Peyer's patch (tissue), 4 donors: ENCODE measurements at regions not wholly inside any gene's neighbourhood (a gene's known extent, or its start where the extent isn't known, plus 50 kb on each side); places are given as distances from the start of the nearest gene placed in this dataset.

ENCODE experiments used
- DNase-seq, 3 donors: peaks; one replicate each; pipeline ENCODE4 v3.0.0-alpha.2; 2017 to 2019
- H3K27ac ChIP-seq, 4 donors: fragments of 200-600 bp; sonication (generic); one replicate each; pipeline ENCODE4 v1.5.1; 2016 to 2019
- H3K27me3 ChIP-seq, 2 donors: fragments of 200-600 bp; sonication (generic); one replicate each; pipeline ENCODE4 v1.5.1; 2019
- H3K36me3 ChIP-seq, 3 donors: fragments of 200-600 bp; sonication (generic); one replicate each; pipeline ENCODE4 v1.5.1; 2016 to 2019
- H3K4me1 ChIP-seq, 4 donors: fragments of 200-600 bp; sonication (generic); one replicate each; pipeline ENCODE4 v1.5.1; 2016 to 2019
- H3K4me3 ChIP-seq, 4 donors: fragments of 200-600 bp; sonication (generic); 1 replicate in 3 of 4; 2 replicates in 1 of 4; pipeline ENCODE4 v1.5.1; 2016 to 2019; ENCODE audit warnings: mild to moderate bottlenecking in 1 of 4
- H3K9me3 ChIP-seq, 4 donors: fragments of 200-600 bp; sonication (generic); one replicate each; pipeline ENCODE4 v1.5.1; 2016 to 2019; ENCODE audit warnings: mild to moderate bottlenecking in 1 of 4
- POLR2A ChIP-seq, 2 donors: fragments of 450-650 bp; IDR thresholded peaks; one replicate each; pipeline ENCODE4 v1.5.1; 2017; ENCODE audit warnings: antibody characterized with exemption in 2 of 2, mild to moderate bottlenecking in 2 of 2, moderate library complexity in 2 of 2
- TF ChIP-seq, protein P1 (sequence below), 6 experiments: fragments of 450-650 bp in 4 of 6; fragments of 200-600 bp in 2 of 6; sonication (generic) in 1 of 6; IDR thresholded peaks; one replicate each; pipeline ENCODE4 v1.5.1; 2017 to 2019; ENCODE audit warnings: antibody characterized with exemption in 6 of 6, mild to moderate bottlenecking in 3 of 6, moderate library complexity in 1 of 6

DNA sequence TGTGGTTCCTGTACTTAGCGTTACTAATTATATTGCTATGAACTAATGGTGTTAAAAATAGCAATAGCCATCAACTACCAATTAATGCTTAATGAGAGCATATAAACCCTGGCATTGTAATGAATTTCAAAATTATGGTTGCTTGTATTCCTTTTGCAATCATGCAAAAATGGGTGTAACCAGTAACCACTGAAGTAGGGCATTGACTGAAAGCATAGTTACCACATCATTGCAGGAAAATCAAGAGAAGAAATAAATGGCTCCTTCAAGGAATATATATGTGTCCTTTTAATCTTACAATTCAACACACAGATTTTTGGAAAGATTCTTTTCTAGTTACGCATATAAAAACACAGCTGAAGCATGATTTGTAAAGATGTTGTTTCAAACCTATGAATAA lies 328.3 kb upstream of the AGTR1 start:
- no peaks in the 10 kb centered on the region for H3K4me1 ChIP-seq
- TF ChIP-seq POLR2A (IDR thresholded peaks at IDR 0.05) = no peak
- DNase-seq = no peak
- H3K9me3 ChIP-seq = no peaks in the 10 kb centered on the region
- no peaks in the 10 kb centered on the region for H3K36me3 ChIP-seq
- no peak overlapping the region for H3K27ac ChIP-seq
- no peaks in the 10 kb centered on the region for H3K27me3 ChIP-seq
- no peak overlapping the region for H3K4me3 ChIP-seq

DNA sequence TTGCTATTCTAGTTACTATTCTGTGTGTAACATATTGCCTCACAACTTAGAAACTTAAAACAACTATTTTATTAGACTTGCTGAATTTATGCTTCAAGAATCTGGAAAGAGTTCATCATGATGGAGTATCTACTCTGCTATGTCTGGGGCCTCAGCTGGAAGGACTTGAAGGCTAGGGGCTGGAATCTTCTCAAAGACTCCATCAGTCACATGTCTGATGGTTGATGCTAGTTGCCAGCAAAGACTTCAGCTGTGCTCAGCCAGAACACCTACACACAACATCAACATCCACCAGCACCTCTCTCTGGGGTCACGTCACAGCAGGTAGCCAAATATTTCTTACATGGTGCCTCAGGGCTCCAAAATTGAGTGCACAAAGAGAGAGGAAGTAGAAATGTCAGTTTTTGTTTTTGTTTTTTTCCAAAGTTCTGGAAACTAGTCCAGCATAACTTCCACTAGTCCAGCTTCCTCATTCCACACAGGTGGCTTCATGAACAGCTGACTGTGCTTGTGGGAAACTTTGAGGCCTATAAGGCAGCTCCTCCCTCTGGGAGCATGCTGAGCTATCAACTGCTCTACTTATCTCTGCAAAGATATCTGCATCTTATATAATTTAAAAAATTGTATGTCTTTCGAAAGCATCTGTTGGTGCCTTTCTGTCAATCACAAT lies 325.4 kb upstream of the AGTR1 start:
- H3K27ac ChIP-seq = no peak overlapping the region
- H3K4me3 ChIP-seq = no peak overlapping the region
- H3K36me3 ChIP-seq = no peaks in the 10 kb centered on the region
- no peaks in the 10 kb centered on the region for H3K4me1 ChIP-seq
- TF ChIP-seq, protein P1, sequence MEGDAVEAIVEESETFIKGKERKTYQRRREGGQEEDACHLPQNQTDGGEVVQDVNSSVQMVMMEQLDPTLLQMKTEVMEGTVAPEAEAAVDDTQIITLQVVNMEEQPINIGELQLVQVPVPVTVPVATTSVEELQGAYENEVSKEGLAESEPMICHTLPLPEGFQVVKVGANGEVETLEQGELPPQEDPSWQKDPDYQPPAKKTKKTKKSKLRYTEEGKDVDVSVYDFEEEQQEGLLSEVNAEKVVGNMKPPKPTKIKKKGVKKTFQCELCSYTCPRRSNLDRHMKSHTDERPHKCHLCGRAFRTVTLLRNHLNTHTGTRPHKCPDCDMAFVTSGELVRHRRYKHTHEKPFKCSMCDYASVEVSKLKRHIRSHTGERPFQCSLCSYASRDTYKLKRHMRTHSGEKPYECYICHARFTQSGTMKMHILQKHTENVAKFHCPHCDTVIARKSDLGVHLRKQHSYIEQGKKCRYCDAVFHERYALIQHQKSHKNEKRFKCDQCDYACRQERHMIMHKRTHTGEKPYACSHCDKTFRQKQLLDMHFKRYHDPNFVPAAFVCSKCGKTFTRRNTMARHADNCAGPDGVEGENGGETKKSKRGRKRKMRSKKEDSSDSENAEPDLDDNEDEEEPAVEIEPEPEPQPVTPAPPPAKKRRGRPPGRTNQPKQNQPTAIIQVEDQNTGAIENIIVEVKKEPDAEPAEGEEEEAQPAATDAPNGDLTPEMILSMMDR (IDR thresholded peaks at IDR 0.05) = no peak
- no peak for TF ChIP-seq POLR2A (IDR thresholded peaks at IDR 0.05)
- no peak for DNase-seq
- H3K27me3 ChIP-seq = no peaks in the 10 kb centered on the region
- H3K9me3 ChIP-seq = no peaks in the 10 kb centered on the region

DNA sequence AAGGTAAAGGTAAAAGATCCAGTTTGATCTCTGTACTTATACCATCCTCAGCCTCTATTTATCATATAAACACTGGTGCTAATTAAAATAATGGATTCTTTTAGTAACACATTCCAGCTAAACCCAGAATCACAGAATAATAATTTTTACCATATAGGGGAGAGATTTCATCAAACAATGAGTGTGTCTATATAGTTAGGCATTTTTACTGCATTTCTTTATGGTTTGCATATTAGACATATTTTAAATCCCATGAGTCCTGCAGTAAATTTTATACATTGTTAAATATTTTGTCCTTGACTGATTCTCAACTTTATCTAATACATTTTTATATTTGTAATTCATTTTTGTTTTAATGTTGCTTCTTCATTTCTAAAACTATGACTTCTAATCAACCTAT lies 323.7 kb upstream of the AGTR1 start:
- Histone ChIP-seq H3K27me3 (no peaks in the 10 kb centered on the region), H3K4me1 (no peaks in the 10 kb centered on the region), H3K27ac (no peak overlapping the region), H3K36me3 (no peaks in the 10 kb centered on the region), H3K9me3 (no peaks in the 10 kb centered on the region), H3K4me3 (no peak overlapping the region)
- TF ChIP-seq, protein P1 (IDR thresholded peaks at IDR 0.05) = no peak
- DNase-seq = no peak

DNA sequence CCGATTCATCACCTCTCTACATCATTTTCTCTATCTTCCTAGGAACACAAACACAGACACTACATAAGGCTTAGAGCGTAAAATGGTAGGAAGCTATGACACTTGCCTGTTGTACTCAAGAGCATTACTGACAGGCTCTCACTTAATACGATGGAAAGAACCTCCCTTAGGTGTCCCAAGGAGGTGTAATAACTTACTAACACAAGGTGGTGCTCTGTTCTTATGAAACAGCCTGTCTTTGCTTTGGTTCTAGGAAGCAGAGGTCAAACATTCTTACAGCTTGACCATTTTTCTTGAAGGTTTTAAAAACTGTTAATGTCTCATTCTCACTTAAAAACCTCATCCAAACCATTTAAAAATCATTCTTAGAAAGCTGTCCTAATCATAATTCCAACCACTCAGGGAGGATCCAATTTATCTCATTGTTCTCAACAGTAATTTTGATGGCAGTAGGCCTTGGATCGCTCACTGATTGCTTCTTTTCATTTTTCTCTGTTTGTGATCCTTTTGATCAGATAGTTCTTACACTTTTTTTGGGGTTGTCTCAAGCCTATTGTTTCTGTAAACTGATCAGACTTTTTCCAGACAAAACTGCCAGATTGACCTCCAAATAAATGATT lies 317.8 kb upstream of the AGTR1 start:
- no peak overlapping the region for H3K4me3 ChIP-seq
- no peak for DNase-seq
- TF ChIP-seq, protein P1 (IDR thresholded peaks at IDR 0.05) = peak in 4 of 6 experiments; percentile 11 to 70 (median 62)
- TF ChIP-seq POLR2A (IDR thresholded peaks at IDR 0.05) = no peak

DNA sequence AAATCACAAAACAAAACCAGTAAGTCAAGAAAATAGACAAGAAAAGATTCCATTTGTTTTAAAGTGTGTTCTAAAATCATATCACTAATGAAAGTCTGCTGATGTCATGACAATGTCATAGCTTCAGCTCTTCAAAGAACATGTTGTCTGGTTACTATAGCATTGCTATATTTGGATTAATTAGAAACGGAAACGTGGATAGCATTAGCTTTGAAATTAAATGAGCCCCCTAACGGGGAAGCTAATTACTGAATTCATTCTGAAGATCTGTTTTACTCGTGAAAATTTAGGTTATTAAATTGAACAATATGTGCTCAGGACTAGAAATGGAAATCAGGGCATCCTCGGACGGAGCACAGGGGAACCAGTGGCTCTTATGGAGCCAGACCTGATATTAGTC lies 316.7 kb upstream of the AGTR1 start:
- Histone ChIP-seq H3K4me1 (no peaks in the 10 kb centered on the region), H3K9me3 (no peaks in the 10 kb centered on the region), H3K27ac (no peak overlapping the region), H3K36me3 (no peaks in the 10 kb centered on the region), H3K4me3 (no peak overlapping the region), H3K27me3 (no peaks in the 10 kb centered on the region)
- TF ChIP-seq POLR2A (IDR thresholded peaks at IDR 0.05) = no peak
- TF ChIP-seq, protein P1 (IDR thresholded peaks at IDR 0.05) = no peak
- no peak for DNase-seq

More for the DNA sequence above, 317.8 kb upstream of the AGTR1 start:
- Histone ChIP-seq H3K27me3 (no peaks in the 10 kb centered on the region), H3K27ac (no peak overlapping the region), H3K4me1 (no peaks in the 10 kb centered on the region), H3K36me3 (no peaks in the 10 kb centered on the region), H3K9me3 (no peaks in the 10 kb centered on the region)

DNA sequence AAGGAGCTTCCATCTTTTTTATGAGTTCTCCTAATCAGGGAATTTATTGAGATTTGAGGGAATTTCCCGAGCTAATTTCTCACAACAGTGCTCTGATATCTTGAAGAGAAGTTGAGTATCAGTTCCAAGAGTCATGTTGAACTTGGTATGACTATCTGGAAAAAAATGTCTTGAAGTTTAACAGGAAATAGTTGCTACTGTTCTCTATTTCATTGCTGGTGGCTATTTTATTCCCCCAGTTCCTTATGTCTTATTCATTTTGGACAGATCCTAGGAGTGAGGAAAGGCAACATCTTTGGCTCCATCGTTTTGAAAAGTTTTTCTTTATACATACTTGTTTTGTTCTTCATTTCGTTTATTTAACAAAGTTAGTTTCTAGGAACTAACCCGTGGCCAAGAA lies 307.8 kb upstream of the AGTR1 start:
- TF ChIP-seq, protein P1 (IDR thresholded peaks at IDR 0.05) = no peak
- no peak for TF ChIP-seq POLR2A (IDR thresholded peaks at IDR 0.05)
- no peaks in the 10 kb centered on the region for H3K4me1 ChIP-seq
- H3K9me3 ChIP-seq = no peaks in the 10 kb centered on the region
- no peak for DNase-seq
- H3K27me3 ChIP-seq = no peaks in the 10 kb centered on the region
- H3K36me3 ChIP-seq = no peaks in the 10 kb centered on the region
- no peak overlapping the region for H3K27ac ChIP-seq
- no peak overlapping the region for H3K4me3 ChIP-seq
